ENCODE measurements at regions not wholly inside any gene's neighbourhood (a gene's known extent, or its start where the extent isn't known, plus 50 kb on each side); places are given as distances from the start of the nearest gene placed in this dataset.
"Not testable (repeated sequence)": the region's sequence is repeated elsewhere in the genome, so short reads cannot be mapped to it uniquely, and the experiment has no call there.

DNA sequence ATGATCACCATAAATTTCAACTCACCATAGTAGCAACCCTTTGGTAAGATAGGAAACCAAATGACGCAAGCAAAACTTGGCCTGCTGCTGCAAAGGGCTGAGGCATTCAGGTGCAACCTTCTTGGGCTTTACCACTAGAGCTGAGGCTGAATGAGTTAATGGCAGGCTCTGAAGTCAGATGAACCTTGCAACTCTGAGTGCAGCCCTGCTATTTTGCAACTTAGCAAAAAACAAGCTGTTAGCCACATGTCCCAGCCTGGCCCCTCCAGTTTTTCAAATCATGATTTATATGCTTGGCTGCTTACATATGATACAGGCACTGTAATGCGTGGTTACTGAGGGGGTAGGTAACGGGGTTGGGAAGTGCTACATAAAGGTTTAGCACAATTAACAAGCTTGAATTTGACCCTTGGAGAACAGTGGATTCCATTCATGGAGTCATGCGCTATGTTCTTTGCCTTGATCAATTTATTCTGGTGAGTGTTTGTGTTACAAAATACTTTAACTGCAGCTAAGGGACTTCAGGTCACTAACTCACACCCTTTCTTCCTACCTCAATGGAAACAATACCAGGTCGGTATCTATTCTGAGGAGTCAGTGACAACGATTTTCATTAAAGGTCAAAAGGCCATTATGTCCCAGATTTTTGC is 80.5 kb upstream of the PPARGC1A start:
- no peak for DNase-seq (ENCODE audit: extremely low spot score, unreplicated experiment)
- Mint-ChIP-seq H3K36me3 (ENCODE audit: unreplicated experiment) (no peaks in the 10 kb centered on the region), H3K27ac (ENCODE audit: unreplicated experiment) (no peak overlapping the region), H3K4me3 (ENCODE audit: unreplicated experiment) (no peak overlapping the region), H3K27me3 (ENCODE audit: unreplicated experiment) (no peaks in the 10 kb centered on the region), H3K9me3 (ENCODE audit: unreplicated experiment) (no peaks in the 10 kb centered on the region), H3K4me1 (ENCODE audit: unreplicated experiment) (peaks cover 13% of the 10 kb centered on the region)
- TF ChIP-seq, protein P1, sequence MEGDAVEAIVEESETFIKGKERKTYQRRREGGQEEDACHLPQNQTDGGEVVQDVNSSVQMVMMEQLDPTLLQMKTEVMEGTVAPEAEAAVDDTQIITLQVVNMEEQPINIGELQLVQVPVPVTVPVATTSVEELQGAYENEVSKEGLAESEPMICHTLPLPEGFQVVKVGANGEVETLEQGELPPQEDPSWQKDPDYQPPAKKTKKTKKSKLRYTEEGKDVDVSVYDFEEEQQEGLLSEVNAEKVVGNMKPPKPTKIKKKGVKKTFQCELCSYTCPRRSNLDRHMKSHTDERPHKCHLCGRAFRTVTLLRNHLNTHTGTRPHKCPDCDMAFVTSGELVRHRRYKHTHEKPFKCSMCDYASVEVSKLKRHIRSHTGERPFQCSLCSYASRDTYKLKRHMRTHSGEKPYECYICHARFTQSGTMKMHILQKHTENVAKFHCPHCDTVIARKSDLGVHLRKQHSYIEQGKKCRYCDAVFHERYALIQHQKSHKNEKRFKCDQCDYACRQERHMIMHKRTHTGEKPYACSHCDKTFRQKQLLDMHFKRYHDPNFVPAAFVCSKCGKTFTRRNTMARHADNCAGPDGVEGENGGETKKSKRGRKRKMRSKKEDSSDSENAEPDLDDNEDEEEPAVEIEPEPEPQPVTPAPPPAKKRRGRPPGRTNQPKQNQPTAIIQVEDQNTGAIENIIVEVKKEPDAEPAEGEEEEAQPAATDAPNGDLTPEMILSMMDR (IDR thresholded peaks at IDR 0.05), result no peak

DNA sequence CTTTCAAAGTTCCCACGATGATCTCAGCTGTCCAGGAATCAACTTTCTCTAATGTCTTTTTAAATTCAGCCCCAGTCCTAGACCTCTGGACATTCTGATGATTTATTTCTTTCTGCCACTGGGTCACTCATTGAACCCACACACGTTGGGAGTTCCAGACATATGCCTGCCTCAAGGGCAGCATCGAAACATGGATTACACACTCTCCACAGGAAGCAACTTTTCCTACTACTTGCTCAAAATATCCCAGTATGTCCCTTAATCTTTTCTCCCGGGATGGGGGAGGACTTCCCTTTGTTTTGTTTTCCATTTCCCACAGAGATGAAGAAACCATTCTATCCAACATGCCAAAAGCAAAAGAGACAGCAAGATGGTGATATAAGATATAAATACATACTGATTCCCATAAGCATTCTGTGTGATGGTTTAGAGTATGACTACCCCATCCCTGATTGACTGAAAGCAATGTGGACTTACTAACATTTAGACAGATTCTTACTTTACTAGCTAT is 79.8 kb upstream of the PPARGC1A start:
- peaks cover 2% of the 10 kb centered on the region for H3K27me3 Mint-ChIP-seq (ENCODE audit: unreplicated experiment)
- no peak for DNase-seq (ENCODE audit: extremely low spot score, unreplicated experiment)
- peak overlapping the region; percentile 75 for H3K27ac Mint-ChIP-seq (ENCODE audit: unreplicated experiment)
- H3K9me3 Mint-ChIP-seq (ENCODE audit: unreplicated experiment), result no peaks in the 10 kb centered on the region
- no peak overlapping the region for H3K4me3 Mint-ChIP-seq (ENCODE audit: unreplicated experiment)
- peaks cover 13% of the 10 kb centered on the region for H3K4me1 Mint-ChIP-seq (ENCODE audit: unreplicated experiment)
- no peaks in the 10 kb centered on the region for H3K36me3 Mint-ChIP-seq (ENCODE audit: unreplicated experiment)
- TF ChIP-seq, protein P1 (IDR thresholded peaks at IDR 0.05), result no peak

DNA sequence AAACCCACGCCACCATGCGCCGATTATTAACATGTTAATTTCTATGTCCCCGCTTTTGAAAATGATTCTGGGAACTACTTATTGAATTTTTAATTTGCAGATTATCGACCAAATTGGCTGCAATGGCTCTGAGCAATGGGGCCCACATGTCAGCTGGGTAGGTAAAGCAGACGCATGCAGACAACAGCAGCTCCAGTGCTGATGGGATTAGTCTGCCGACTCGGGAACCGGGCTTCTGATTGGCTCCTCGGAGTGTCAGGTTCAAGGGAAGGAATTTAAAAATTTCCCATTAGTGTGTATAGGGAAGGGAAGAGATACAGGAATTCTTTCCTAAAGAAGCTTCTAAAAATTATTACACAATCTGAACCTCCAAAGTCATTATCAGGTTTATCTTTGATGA is 77.4 kb upstream of the PPARGC1A start:
- peaks cover 10% of the 10 kb centered on the region for H3K4me1 Mint-ChIP-seq (ENCODE audit: unreplicated experiment)
- H3K27me3 Mint-ChIP-seq (ENCODE audit: unreplicated experiment), result peaks cover 17% of the 10 kb centered on the region
- H3K4me3 Mint-ChIP-seq (ENCODE audit: unreplicated experiment), result no peak overlapping the region
- no peaks in the 10 kb centered on the region for H3K9me3 Mint-ChIP-seq (ENCODE audit: unreplicated experiment)
- TF ChIP-seq, protein P1 (IDR thresholded peaks at IDR 0.05), result no peak
- no peaks in the 10 kb centered on the region for H3K36me3 Mint-ChIP-seq (ENCODE audit: unreplicated experiment)
- no peak for DNase-seq (ENCODE audit: extremely low spot score, unreplicated experiment)
- H3K27ac Mint-ChIP-seq (ENCODE audit: unreplicated experiment), result no peak overlapping the region

DNA sequence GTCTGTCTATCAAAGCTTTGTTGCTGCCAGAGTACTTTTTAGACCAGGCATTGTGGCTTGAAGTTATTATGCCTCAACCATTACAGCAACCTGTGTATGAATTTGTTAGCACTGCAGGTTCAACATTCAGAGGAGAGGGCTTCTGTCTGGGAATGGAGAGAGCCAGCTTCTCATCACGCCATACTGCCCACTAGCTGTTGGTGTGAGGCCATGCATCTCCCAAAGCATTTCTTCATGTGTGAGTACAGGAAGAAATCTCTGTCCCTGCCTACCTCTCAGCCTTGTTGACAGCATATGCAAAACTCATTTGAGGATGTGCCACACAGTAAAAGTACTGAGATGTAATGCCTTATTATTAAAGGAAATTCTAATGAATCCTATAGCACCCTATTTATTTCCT is 76.9 kb upstream of the PPARGC1A start:
- H3K4me1 Mint-ChIP-seq (ENCODE audit: unreplicated experiment), result peaks cover 10% of the 10 kb centered on the region
- H3K27me3 Mint-ChIP-seq (ENCODE audit: unreplicated experiment), result peaks cover 17% of the 10 kb centered on the region
- H3K27ac Mint-ChIP-seq (ENCODE audit: unreplicated experiment), result no peak overlapping the region
- DNase-seq (ENCODE audit: extremely low spot score, unreplicated experiment), result no peak
- TF ChIP-seq, protein P1 (IDR thresholded peaks at IDR 0.05), result peak; percentile 44
- H3K4me3 Mint-ChIP-seq (ENCODE audit: unreplicated experiment), result no peak overlapping the region
- H3K9me3 Mint-ChIP-seq (ENCODE audit: unreplicated experiment), result no peaks in the 10 kb centered on the region
- H3K36me3 Mint-ChIP-seq (ENCODE audit: unreplicated experiment), result no peaks in the 10 kb centered on the region

DNA sequence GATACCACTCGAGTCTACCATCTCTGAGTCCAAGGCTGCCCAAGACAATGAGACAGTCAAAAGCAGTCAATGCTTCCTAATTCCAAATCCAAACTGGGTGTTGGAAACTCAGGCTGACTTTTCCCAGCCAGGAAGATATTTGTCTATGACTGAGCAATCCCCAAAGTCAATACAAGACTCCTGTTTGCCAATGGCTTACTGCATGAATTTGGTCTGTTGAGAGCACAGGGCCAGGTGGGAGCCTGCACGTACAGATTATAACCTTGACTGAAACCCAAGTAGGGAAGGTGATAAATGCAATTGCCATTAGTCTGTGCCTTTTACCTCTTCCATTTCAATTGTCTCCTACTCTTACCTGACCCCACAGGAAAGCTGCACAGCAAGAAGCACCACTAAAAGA is 72.6 kb upstream of the PPARGC1A start:
- H3K4me3 Mint-ChIP-seq (ENCODE audit: unreplicated experiment), result no peak overlapping the region
- TF ChIP-seq, protein P1 (IDR thresholded peaks at IDR 0.05), result no peak

DNA sequence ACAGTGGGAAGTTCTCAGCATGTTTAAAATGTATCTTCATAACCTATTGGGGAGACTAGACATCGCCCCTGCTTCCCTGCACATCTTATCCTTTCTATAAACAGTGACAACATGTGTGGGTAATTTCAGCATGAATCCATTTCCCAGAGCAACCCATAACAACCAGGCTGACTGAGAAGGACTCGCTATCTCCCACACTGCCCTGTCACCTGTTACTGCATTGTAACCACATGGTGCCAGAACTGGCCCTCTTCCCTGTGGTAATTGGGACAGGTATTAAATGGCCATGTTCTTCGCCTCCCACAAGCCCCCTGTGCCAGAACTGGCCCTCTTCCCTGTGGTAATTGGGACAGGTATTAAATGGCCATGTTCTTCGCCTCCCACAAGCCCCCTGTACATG is 71.5 kb upstream of the PPARGC1A start:
- peaks cover 17% of the 10 kb centered on the region for H3K27me3 Mint-ChIP-seq (ENCODE audit: unreplicated experiment)
- H3K4me3 Mint-ChIP-seq (ENCODE audit: unreplicated experiment); H3K36me3 Mint-ChIP-seq (ENCODE audit: unreplicated experiment); H3K27ac Mint-ChIP-seq (ENCODE audit: unreplicated experiment); H3K9me3 Mint-ChIP-seq (ENCODE audit: unreplicated experiment); H3K4me1 Mint-ChIP-seq (ENCODE audit: unreplicated experiment); DNase-seq (ENCODE audit: extremely low spot score, unreplicated experiment): not testable (repeated sequence)

More for the DNA sequence above, 72.6 kb upstream of the PPARGC1A start:
- no peaks in the 10 kb centered on the region for H3K9me3 Mint-ChIP-seq (ENCODE audit: unreplicated experiment)
- no peak overlapping the region for H3K27ac Mint-ChIP-seq (ENCODE audit: unreplicated experiment)
- peaks cover 17% of the 10 kb centered on the region for H3K27me3 Mint-ChIP-seq (ENCODE audit: unreplicated experiment)
- no peaks in the 10 kb centered on the region for H3K36me3 Mint-ChIP-seq (ENCODE audit: unreplicated experiment)
- DNase-seq (ENCODE audit: extremely low spot score, unreplicated experiment), result no peak
- no peaks in the 10 kb centered on the region for H3K4me1 Mint-ChIP-seq (ENCODE audit: unreplicated experiment)

Data from osteocyte (in vitro differentiated cells).